CD4-positive, alpha-beta T cell treated with Interleukin-10 for 1 hour (primary cell): ENCODE measurements at regions not wholly inside any gene's neighbourhood (a gene's known extent, or its start where the extent isn't known, plus 50 kb on each side); places are given as distances from the start of the nearest gene placed in this dataset.
"Not testable (repeated sequence)": the region's sequence is repeated elsewhere in the genome, so short reads cannot be mapped to it uniquely, and the experiment has no call there.

Experiments
- DNase-seq: peaks from one replicate; pipeline ENCODE4 v3.0.0-alpha.2; 2020

DNA sequence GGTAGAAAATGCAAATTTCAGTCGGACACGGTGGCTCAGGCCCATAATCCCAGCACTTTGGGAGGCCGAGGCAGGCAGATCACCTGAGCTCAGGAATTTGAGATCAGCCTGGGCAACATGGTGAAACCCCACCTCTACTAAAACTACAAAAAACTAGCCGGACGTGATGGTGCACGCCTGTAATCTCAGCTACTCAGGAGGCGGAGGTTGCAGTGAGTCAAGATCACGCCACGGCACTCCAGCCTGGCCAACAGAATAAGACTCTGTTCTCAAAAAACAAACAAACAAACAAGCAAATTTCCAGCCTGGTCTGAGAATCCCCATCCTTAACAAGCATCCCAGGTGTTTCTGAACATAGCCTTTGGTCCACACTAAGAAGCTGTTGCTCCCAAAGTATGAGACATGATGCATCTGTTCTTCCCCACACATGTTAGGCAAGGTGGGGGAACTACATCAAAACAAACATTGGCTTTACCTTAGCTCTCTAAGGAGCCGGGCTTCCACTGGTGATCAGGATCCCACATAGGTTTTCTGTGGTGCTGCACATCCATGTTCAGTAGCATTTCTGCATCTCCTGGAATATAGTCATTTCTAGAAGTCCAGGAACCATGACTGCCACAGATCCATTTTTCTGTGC lies 92.5 kb upstream of the DMRT1 start:
- DNase-seq = no peak

DNA sequence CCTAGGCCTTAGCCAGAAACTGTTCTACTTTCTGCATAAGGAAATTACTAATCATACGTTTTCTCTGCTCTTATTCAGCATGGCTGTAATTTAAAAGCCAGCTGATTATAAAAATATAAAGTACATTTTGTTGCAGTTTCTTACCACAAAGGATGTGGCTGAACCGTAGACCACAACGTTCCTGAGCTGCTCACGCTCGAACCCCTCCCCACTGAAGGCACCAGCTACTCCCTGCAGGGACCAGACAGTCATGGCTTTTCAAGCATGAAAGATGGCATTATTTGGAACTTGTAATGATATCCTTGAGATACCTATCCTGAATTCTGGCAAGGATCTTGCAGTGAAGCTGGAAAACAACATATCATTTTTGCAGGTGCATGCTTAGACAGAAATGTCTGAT lies 91.8 kb upstream of the DMRT1 start:
- DNase-seq = peak; percentile 26

DNA sequence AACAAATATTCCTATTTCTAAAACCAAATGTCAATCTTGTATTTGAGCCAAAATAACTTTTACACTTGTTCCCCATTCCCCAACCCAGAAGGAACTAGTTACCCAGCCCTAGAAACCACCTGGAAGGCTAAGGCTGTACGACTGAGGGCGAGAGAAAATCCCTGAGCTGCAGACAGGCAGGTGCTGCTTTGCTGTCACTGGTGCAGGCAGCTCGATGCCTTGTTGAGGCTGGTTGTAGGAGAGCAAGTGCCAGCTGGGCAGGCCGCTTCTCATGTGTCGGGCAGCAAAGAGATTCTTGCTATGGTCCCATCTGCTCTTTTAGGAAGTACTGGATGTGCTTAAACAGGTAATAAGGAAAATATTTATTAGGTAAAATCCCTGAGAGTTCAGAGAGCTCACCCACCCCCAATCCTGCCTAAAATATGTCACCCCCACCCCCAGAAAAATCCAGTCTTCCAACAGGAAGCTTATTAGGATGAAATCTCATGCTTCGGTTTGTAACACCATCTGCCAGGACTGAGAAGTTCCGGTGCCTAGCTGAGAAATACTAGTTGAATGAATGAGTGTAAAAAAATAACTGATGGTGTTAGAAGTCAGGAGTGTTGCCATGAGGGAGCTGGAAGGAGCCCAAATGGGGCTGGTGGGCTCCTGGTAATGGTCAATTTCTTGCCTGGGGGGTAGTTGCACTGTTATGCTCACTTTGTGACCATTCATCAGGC lies 91.1 kb upstream of the DMRT1 start:
- no peak for DNase-seq

DNA sequence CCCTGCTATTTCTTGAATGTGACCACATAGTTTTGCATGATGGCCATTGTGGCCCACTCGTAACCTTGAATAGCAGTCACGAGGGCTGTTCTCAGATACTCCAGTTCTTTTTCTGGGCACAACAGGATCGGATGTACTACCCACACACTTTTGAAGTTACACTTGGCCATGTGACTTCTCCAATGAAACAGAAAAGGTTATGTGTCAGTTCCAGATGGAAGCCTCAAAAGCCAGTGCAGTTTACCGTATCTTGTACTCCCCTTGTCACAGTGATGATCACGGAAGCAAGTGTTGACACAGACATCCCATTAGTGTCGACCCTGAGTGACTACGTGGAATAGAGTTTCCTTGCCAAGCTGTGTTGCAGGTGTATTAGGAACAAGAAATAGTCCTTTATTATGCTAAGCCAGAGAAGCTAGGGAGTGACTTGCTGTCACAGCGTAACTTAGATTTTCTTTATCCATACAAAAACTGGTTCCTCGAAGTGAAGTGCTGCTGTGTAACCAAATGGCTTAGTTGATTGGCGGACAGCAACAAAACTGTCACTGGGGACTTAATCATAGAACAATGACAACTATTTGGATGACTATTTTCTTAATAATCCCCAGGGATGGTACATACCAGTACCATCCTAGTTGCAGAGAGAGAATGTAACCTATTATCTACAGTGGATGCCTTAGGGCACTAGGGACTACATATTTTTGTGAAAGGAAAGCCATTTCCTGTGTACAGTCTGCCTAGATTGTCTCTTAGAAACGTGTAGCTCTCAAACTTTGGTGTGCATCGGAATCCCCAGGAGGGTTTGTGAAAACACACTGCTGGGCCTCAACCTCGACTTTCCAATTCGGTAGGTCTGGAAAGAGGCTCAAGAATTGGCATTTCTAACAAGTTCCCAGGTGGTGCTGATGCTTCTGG lies 90.1 kb upstream of the DMRT1 start:
- no peak for DNase-seq

DNA sequence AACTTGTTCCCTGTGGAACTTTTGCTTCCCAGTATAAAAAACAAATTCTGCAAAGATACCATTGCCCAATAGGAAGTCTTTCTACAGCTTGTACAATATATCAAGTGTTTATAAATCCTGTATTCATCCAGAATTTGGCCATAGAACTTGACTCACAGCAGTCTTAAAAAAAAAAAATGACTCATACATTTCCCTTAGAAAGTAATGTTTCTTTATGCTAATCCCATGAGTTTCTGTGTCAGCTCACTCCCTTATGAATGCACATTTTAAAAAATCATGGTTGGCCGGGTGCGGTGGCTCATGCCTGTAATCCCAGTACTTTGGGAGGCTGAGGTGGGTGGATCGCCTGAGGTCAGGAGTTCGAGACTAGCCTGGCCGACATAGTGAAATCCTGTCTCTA lies 89.3 kb upstream of the DMRT1 start:
- no peak for DNase-seq

DNA sequence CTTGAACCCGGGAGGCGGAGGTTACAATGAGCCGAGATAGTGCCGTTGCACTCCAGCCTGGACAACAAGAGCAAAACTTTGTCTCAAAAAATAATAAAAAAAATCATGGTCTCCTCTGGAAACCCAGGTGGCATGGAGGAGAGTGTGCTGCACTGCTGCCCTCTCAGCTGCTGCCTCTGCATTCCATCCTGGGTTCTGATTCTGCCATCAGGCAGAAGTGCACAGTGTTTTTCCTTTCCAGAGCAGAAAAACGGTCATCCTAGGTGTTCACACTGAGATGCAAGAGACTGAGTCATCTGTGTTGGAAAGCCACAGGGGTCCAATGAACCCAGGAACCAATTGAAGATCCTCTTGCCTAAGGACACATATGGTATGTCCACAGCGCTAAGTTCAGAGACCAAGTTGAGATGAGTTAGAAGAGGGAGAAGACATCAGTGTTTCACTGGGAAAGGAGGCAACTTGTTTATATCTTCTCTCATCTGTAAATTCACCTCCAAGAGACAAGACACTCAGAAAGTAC lies 88.8 kb upstream of the DMRT1 start:
- no peak for DNase-seq

DNA sequence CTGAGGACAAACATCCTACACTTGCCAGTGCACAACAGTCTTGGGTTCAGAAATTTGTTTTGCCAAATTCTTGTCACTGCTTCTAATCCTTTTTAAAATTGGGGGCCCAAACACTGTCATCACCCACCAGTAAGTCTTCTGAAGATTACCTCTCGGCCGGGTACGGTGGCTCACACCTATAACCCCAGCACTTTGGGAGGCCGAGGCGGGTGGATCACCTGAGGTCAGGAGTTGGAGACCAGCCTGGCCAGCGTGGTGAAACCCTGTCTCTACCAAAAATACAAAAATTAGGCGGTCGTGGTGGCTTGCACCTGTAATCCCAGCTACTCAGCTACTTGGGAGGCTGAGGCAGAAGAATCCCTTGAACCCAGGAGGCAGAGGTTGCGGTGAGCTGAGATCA lies 87.8 kb upstream of the DMRT1 start:
- DNase-seq = not testable (repeated sequence)

DNA sequence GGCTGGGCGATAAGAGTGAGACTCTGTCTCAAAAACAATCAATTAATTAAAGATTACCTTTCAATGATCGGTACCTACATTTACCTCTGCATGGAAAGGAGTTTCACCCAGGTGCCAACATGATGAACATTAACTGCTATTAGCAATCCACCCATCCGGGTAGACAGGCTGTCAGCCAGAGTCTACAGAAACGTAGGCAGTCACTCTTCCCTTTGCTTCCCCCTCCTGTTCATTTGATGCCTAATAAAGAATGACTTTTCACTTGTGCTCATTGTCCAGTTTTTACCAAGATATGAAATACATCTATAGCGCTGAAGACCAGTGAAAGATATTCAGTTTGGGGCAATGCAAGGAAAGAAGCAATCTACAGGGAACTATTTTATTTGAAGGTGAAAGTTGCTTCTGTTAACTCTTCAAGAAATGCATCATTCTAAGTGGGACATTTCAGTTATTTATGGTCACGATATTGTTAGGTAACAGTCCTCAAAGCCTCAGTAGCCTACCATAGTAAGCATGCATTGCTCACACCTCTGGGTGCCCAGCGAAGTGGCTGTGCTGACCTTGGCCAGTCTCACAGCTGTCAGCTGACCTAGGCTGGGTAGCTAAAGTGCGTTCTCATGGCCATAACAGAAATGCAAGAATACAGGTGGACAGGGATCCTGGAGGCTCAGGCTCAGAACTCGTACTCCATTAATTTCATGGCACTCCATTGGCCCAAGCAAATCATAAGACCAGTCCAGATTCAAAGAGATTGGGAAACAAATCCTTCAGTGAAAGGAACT lies 87.2 kb upstream of the DMRT1 start:
- no peak for DNase-seq

DNA sequence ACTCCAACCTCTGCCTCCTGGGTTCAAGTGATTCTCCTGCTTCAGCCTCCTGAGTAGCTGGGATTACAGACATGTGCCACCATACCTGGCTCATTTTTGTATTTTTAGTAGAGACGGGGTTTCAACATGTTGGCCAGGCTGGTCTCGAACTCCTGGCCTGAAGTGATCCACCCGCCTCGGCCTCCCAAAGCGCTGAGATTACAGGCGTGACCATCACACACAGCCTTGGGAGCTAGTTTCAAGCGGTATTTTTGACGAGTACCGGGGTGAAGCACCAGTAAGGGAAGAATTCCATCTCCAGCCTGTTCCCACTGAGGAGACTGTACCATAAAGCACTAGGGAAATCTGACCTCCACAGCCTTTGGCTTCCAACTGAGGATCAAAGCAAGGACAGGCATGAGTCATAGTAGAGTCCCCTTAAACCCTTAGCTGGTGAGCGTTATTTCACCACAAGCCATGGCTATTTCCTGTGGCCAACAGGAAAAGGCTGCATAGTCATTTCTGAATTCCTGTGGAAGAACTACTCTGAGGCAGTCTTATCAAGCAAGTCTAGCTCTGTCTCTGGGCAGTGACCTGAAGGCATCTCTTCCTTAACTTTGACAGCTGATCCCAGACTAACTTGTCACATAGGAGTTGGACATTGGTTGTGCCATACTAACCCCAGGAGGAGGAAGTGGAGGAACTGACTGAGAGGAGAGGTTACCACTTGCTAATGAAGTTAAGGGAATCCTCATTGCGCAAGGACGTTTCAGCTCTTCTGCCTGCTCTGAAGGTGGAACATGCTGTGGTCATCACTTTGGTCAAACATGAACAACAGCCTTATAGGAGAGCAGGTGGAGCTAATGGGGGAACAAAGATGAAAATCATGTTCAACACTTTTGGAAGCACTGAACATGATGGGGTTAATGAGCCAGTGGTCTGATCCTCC lies 85.8 kb upstream of the DMRT1 start:
- DNase-seq = no peak

DNA sequence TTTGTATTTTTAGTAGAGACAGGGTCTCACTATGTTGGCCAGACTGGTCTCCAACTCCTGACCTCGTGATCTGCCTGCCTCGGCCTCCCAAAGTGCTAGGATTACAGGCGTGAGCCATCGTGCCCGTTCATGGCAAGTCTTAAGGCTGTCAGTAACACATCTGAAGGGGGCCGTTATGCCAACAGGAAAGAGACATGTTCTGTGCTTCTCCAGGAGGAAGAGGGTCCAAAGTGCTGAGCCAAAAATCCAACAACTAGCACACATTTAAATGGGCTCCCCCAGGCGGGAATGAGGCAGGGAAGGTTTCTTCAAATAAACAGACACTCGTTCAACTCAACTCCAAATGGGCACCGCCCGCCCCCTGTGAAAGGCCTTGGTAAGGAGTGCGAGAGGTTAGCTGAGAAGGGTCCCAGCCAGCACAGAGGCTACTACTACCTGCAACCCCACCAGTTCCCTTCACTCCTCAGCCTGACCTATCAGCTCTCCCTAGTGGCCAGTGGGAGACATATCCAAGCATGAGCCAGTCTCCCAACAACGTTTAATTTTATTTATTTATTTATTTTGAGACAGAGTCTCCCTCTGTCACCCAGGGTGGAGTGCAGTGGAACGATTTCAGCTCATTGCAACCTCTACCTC lies 84.1 kb upstream of the DMRT1 start:
- peak; percentile 8 for DNase-seq

DNA sequence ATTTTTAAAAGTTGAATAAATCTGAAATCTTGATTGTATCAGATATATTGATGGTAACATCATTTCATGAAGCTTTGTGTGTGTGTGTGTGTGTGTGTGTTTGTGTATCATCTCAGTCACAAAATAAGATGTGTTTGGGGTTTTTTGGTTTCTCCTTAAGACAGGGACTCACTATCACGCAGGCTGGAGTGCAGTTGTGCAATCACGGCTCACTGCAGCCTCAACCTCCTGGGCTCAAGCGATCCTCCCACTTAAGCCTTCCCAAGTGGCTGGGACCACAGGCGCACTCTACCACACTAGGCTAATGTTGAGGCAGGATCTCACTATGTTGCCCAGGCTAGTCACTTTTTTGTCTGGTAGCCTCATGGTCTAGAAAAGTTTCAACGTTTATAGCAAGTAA lies 83.4 kb upstream of the DMRT1 start:
- DNase-seq = no peak

DNA sequence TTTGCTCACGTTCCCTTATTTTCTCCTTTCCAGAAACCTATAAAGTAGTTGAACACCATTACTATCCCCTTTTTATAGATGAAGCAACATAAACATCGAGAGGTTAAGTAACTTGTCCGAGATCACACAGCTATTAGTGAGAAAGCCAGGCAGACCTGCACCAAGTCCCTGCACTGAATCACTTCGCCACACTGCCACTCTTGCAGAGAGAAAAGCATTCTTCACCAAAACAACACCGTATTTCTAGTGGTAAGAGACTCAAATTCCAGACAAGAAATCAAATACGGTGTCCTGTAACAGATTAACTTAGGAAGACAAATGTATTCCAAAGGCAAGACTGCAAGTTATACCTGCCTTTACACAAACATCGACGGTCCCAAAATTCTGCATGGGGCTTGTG lies 82.0 kb upstream of the DMRT1 start:
- DNase-seq = no peak

DNA sequence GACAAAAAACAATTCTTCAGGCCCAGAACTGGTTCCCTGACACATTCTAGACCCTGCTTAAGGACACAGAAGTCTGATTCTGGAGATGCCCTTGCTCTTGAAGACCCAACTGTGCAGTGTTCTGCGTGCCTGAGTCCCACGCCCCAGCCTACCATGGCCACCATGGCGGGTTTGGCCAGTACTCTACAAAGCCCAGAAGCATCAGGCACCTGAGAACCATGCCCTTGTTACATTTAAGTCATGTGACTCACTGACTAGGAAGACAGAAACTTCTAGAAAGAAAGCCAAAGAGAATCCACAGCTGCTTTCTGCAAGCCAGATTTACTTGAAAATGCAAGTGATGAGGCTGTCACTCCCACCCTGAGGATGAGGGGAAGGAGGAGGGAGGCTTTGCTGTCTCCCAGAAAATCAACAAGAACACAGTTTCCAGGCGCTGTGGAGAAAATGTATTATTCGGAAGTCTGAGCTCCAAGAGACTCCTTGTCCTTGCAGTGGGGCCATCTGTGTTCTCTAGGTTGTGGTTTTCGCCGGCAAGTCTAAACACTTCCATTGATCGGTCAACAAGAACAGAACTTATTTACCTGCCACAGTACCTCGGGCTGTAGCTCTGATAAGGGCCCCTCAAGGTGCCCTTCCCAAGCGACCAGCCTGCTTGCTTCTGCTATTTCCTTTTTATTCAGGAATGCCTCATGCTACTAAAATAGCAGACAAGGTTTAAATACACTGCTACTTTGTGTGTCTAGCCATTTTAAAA lies 81.3 kb upstream of the DMRT1 start:
- DNase-seq = no peak

DNA sequence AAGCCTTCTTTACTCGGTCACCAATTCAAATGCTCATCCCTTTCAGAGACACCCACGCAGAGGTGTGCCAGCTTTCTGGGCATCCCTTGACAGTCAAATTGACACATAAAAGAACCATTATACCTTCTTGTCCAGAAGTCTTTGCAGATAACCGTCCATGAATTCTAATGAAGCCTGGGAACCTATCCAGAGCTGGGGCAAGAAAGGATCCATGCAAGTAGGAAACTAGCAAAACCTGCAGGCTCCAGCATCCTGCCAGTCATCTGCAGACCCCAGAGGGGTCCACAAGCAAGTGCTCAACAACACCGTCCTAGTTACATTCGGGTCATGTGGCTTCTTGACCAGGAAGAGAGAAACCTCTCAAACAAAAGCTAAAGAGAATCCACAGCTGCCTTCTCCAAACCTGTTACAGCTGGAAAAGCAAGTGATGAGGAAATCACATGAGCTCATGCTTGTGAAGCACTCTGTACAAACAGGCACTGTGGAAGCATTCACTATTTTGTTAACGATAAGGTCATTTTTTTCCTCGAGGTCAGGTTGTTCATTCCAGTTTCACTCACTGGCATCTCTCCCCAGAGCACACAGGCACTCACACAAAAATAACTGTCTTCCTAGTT lies 80.2 kb upstream of the DMRT1 start:
- DNase-seq = no peak

DNA sequence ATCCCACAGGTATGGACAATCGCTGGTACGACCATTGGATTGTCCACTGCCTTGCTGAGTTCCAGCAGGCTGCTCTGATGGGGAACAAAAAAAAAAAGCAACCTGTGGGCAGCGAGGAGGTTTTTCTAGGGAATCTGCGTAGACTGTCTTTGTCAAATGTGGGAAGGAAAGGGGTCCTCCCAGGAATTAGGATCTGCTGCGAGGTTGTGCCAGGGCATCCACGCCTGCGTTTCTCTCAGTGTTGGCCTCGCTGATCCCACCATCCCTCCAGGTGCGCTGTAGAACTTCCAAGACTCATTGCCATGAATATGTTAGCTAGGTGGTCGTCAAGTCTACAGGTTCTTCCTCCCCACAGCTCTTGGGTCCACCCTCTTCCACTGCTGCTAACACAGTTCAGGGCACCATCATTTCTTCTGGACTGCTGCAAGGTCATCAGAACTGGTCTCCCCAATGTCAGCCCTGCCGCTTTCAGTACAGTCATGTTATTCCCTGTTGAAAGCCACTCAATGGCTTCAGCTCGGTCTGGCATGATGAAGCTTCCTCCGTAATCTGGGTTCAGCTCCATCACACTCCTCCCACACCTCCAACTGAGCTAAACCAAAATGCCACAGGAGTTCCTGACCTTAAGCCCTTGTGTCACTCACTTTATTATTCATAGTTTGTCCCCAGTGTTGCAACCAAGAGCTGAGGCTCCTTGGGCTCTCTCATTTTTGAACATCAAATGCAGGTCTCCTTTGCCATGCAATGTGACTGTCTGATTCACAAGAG lies 79.5 kb upstream of the DMRT1 start:
- DNase-seq = no peak

DNA sequence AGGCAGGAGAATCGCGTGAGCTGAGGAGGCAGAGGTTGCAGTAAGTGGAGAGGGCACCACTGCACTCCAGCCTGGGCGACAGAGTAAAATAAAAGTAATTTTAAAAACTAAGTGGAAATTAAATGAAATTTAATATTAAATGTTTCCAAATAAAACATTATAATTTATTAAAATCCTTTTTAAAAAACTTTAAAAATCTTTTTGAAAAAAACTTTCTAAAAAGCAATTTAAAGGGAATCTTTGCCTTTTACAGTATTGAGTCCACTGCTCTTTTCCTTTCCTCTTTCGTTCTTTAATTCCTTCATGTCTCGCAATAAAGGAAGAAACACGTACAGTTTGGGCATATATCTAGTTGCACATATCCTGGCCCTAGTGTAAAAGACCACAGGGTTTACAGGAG lies 77.8 kb upstream of the DMRT1 start:
- DNase-seq = no peak

DNA sequence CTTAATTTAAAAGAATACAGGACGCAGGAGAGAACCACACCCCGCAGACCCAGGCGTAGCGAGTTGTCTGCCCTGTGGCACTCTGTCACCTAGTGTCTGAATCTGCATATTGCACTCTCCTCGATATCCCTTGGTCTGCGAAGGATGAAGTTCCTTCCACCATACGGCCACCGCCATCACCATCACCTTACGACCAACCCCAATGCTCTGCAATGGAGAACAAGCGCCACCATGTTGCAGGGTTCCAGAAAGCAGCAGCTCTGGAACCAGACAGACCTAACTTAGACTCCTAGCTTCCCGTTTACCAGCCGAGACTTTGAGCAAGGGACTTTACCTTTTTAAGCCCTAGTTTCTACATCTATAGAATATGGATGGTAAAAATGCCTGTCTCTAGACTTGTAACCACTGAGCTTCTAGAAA lies 77.4 kb upstream of the DMRT1 start:
- DNase-seq = peak; percentile 30

DNA sequence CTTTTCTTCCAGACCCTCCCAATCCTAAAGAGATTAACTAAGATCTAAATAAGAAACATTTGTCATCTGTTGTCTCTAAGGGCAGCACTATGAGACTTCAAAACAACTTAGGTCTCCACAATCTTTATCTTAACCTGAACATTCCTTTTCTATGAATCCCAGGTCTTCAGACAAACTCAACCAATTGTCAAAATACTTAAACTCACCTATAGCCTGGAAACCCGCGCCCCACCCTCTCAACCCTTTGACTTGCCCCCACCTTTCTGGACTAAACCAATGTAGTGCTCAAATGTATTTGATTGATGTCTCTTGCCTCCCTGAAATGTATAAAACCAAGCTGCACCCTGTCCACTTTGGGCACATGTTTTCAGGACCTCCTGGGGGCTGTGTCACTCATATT lies 76.5 kb upstream of the DMRT1 start:
- no peak for DNase-seq

DNA sequence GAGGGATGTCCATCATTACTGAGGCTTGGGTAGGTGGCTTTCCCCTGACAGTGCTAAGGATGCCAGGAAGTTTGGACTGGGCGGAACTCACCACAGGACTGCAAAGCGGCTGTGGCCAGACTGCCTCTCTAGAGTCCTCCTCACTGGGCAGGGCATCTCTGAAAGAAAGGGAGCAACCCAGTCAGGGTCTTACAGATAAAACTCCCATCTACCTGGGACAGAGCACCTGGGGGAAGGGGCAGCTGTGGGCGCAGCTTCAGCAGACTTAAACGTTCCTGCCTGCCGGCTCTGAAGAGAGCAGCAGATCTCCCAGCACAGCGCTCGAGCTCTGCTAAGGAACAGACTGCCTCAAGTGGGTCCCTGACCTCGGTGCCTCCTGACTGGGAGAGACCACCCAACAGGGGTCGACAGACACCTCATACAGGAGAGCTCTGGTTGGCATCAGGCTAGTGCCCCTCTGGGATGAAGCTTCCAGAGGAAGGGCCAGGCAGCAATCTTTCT lies 74.4 kb upstream of the DMRT1 start:
- DNase-seq = not testable (repeated sequence)
